ENCODE measurements at regions not wholly inside any gene's neighbourhood (a gene's known extent, or its start where the extent isn't known, plus 50 kb on each side); places are given as distances from the start of the nearest gene placed in this dataset.

- Histone ChIP-seq H3K4me1 (no peaks in the 10 kb centered on the region), H3K27ac (no peak overlapping the region), H3K9me3 (no peaks in the 10 kb centered on the region), H3K27me3 (peaks cover 4% of the 10 kb centered on the region), H3K36me3 (no peaks in the 10 kb centered on the region), H3K4me3 (no peak overlapping the region)
- intact Hi-C loops (cut with DNase I), result no loop called here
- TF ChIP-seq, protein P1, sequence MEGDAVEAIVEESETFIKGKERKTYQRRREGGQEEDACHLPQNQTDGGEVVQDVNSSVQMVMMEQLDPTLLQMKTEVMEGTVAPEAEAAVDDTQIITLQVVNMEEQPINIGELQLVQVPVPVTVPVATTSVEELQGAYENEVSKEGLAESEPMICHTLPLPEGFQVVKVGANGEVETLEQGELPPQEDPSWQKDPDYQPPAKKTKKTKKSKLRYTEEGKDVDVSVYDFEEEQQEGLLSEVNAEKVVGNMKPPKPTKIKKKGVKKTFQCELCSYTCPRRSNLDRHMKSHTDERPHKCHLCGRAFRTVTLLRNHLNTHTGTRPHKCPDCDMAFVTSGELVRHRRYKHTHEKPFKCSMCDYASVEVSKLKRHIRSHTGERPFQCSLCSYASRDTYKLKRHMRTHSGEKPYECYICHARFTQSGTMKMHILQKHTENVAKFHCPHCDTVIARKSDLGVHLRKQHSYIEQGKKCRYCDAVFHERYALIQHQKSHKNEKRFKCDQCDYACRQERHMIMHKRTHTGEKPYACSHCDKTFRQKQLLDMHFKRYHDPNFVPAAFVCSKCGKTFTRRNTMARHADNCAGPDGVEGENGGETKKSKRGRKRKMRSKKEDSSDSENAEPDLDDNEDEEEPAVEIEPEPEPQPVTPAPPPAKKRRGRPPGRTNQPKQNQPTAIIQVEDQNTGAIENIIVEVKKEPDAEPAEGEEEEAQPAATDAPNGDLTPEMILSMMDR (IDR thresholded peaks at IDR 0.05), result no peak
- DNase-seq (no peak), ATAC-seq (no peak)
These were observed 91.6 kb upstream of the KCNA3 start for GRCh38 chr1:110766336-110766647.

GRCh38 chr1:110765640-110766335 lies 91.0 kb upstream of the KCNA3 start:
- ATAC-seq (peak; percentile 87), DNase-seq (no peak)
- Histone ChIP-seq H3K27me3 (peaks cover 4% of the 10 kb centered on the region), H3K9me3 (no peaks in the 10 kb centered on the region), H3K4me3 (no peak overlapping the region), H3K27ac (no peak overlapping the region), H3K4me1 (no peaks in the 10 kb centered on the region), H3K36me3 (no peaks in the 10 kb centered on the region)
- intact Hi-C loops (cut with DNase I), result no loop called here
- TF ChIP-seq, protein P1 (IDR thresholded peaks at IDR 0.05), result peak; percentile 87

DNA sequence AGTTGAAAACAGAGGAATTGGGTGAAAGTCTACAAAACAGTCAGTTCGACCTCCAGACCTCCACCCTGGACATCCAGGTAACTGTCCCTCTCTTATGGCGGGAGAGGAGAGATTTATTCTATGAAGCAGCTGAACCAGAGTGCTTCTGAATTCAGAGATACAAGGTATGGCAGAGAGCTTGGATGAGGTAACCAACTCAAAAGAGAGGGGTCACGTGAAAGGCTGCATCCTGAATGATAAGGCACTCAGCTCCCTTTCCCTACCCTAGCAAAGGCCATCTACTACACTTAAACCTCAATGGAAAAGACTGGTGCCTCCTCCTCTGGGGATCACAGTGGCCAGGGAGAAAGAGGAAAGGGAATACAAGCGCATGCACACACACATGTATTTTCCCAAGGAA lies 88.4 kb upstream of the KCNA3 start:
- Histone ChIP-seq H3K4me1 (no peaks in the 10 kb centered on the region), H3K27me3 (peaks cover 4% of the 10 kb centered on the region), H3K4me3 (no peak overlapping the region), H3K9me3 (no peaks in the 10 kb centered on the region), H3K36me3 (no peaks in the 10 kb centered on the region), H3K27ac (no peak overlapping the region)
- no peak for DNase-seq
- intact Hi-C loops (cut with DNase I), result no loop called here
- ATAC-seq, result no peak
- TF ChIP-seq, protein P1 (IDR thresholded peaks at IDR 0.05), result no peak

DNA sequence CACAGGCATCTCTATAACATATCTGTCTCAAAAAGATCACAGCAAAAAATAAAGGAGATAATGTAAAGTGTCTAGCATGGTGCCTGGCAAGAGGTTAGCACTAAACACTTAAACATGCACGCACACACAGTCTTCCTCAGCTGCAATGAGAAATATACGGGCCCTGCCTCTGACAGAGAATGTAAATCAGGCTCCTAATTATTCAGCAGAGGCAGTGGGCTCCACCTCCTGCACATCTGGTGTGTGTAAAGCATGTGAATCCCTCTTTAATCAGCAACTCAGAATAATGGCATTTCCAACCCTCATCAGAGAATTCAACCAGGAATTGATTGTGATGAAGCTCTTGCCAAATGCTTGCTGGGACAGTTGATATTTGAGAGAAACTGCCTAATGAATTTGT lies 85.6 kb upstream of the KCNA3 start:
- H3K4me3 ChIP-seq, result no peak overlapping the region
- intact Hi-C loops (cut with DNase I), result no loop called here
- H3K27me3 ChIP-seq, result peaks cover 4% of the 10 kb centered on the region
- H3K9me3 ChIP-seq, result no peaks in the 10 kb centered on the region
- ATAC-seq, result no peak
- H3K27ac ChIP-seq, result no peak overlapping the region
- no peaks in the 10 kb centered on the region for H3K4me1 ChIP-seq
- TF ChIP-seq, protein P1 (IDR thresholded peaks at IDR 0.05), result no peak
- DNase-seq, result no peak
- H3K36me3 ChIP-seq, result no peaks in the 10 kb centered on the region

DNA sequence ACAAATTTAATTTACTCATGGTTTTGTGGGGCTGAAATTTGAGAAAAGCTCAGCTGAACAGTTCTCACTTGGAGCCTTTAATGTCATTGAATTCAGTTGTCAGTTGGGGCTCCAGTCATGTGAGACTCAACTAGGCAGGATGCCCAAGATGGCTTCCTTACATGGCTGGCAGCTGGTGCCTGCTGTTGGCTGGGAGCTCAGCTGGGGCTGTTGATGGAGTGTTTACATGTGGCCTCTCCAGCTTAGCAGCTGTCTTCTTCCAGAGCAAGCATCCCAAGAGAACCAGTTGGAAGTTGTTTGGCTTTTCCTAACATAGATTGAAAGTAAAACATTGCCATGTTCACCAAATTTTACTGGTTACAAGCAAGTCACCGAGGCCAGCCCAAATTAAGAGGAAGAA lies 81.8 kb upstream of the KCNA3 start:
- H3K27ac ChIP-seq, result no peak overlapping the region
- intact Hi-C loops (cut with DNase I), result no loop called here
- TF ChIP-seq, protein P1 (IDR thresholded peaks at IDR 0.05), result no peak
- ATAC-seq (peak; percentile 30), DNase-seq (no peak)
- H3K4me3 ChIP-seq, result no peak overlapping the region
- H3K36me3 ChIP-seq, result no peaks in the 10 kb centered on the region
- no peaks in the 10 kb centered on the region for H3K9me3 ChIP-seq
- no peaks in the 10 kb centered on the region for H3K27me3 ChIP-seq
- no peaks in the 10 kb centered on the region for H3K4me1 ChIP-seq
